Smooth muscle cell (in vitro differentiated cells): ENCODE measurements at regions not wholly inside any gene's neighbourhood (a gene's known extent, or its start where the extent isn't known, plus 50 kb on each side); places are given as distances from the start of the nearest gene placed in this dataset.

ENCODE experiments used
- DNase-seq: peaks from one replicate; lab custom pipeline; 2025; ENCODE audit not compliant: unreplicated experiment; lab: John Stamatoyannopoulos, UW
- H2AFZ ChIP-seq: fragments of 200-600 bp; sonication (generic); 2 replicates; pipeline ENCODE4 v1.6.0; 2016; ENCODE audit warnings: antibody characterized with exemption, low read depth, mild to moderate bottlenecking
- H3F3A ChIP-seq: fragments of 200-600 bp; sonication (generic); 2 replicates; pipeline ENCODE4 v1.6.0; 2017; ENCODE audit warnings: antibody characterized with exemption, low read depth
- H3K27ac ChIP-seq: fragments of 200-600 bp; sonication (generic); 2 replicates; pipeline ENCODE4 v1.5.1; 2016; ENCODE audit warnings: low read depth, mild to moderate bottlenecking
- H3K27me3 ChIP-seq: fragments of 200-600 bp; sonication (generic); 2 replicates; pipeline ENCODE4 v1.6.1; 2016; ENCODE audit warnings: low read depth, mild to moderate bottlenecking
- H3K36me3 ChIP-seq: fragments of 200-600 bp; sonication (generic); 2 replicates; pipeline ENCODE4 v1.5.1; 2016; ENCODE audit warnings: low read depth
- H3K4me1 ChIP-seq: fragments of 200-600 bp; sonication (generic); 2 replicates; pipeline ENCODE4 v1.5.1; 2016; ENCODE audit warnings: low read depth
- H3K4me2 ChIP-seq: fragments of 200-600 bp; sonication (generic); 2 replicates; pipeline ENCODE4 v1.6.0; 2016; ENCODE audit warnings: mild to moderate bottlenecking
- H3K4me3 ChIP-seq: fragments of 200-600 bp; sonication (generic); 2 replicates; pipeline ENCODE4 v1.5.1; 2016; ENCODE audit warnings: mild to moderate bottlenecking
- H3K79me2 ChIP-seq: fragments of 200-600 bp; sonication (generic); 2 replicates; pipeline ENCODE4 v1.6.0; 2016; ENCODE audit warnings: low read depth, mild to moderate bottlenecking
- H3K9ac ChIP-seq: fragments of 200-600 bp; sonication (generic); 2 replicates; pipeline ENCODE4 v1.6.0; 2016; ENCODE audit warnings: low read depth
- H3K9me3 ChIP-seq: fragments of 200-600 bp; sonication (generic); replicated peaks from 2 replicates; pipeline ENCODE4 v1.5.1; 2016; ENCODE audit warnings: low read depth
- H4K20me1 ChIP-seq: fragments of 200-600 bp; sonication (generic); 2 replicates; pipeline ENCODE4 v1.6.0; 2016; ENCODE audit warnings: low read depth
- WGBS: methylation state at CpG from one replicate; pipeline ENCODE4 v1.1.7; 2016; ENCODE audit warnings: low lambda C conversion rate; 5-methylcytosine and 5-hydroxymethylcytosine counted together
- TF ChIP-seq, protein P1 (sequence below): fragments of 200-600 bp; sonication (generic); IDR thresholded peaks from 2 replicates; pipeline ENCODE4 v1.5.1; 2017; ENCODE audit warnings: borderline replicate concordance, mild to moderate bottlenecking, antibody characterized with exemption; ENCODE audit not compliant: insufficient read depth, poor library complexity, severe bottlenecking

- DNase-seq = no peak
- TF ChIP-seq, protein P1, sequence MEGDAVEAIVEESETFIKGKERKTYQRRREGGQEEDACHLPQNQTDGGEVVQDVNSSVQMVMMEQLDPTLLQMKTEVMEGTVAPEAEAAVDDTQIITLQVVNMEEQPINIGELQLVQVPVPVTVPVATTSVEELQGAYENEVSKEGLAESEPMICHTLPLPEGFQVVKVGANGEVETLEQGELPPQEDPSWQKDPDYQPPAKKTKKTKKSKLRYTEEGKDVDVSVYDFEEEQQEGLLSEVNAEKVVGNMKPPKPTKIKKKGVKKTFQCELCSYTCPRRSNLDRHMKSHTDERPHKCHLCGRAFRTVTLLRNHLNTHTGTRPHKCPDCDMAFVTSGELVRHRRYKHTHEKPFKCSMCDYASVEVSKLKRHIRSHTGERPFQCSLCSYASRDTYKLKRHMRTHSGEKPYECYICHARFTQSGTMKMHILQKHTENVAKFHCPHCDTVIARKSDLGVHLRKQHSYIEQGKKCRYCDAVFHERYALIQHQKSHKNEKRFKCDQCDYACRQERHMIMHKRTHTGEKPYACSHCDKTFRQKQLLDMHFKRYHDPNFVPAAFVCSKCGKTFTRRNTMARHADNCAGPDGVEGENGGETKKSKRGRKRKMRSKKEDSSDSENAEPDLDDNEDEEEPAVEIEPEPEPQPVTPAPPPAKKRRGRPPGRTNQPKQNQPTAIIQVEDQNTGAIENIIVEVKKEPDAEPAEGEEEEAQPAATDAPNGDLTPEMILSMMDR = no peak
- Histone ChIP-seq H3K27me3 (no peaks in the 10 kb centered on the region), H3K27ac (no peak overlapping the region), H4K20me1 (no peaks in the 10 kb centered on the region), H3K4me3 (no peak overlapping the region), H3K4me1 (peaks cover 3% of the 10 kb centered on the region), H3K9ac (no peak overlapping the region), H3K9me3 (peaks cover 7% of the 10 kb centered on the region), H3K79me2 (no peaks in the 10 kb centered on the region), H2AFZ (no peak overlapping the region), H3K36me3 (no peaks in the 10 kb centered on the region), H3F3A (no peaks in the 10 kb centered on the region), H3K4me2 (no peak overlapping the region)
- WGBS = 93% methylated on average over 7 of the region's 7 CpGs
Observed at GRCh38 chr10:47159361-47160260, 140.4 kb upstream of the GDF10 start.

DNA sequence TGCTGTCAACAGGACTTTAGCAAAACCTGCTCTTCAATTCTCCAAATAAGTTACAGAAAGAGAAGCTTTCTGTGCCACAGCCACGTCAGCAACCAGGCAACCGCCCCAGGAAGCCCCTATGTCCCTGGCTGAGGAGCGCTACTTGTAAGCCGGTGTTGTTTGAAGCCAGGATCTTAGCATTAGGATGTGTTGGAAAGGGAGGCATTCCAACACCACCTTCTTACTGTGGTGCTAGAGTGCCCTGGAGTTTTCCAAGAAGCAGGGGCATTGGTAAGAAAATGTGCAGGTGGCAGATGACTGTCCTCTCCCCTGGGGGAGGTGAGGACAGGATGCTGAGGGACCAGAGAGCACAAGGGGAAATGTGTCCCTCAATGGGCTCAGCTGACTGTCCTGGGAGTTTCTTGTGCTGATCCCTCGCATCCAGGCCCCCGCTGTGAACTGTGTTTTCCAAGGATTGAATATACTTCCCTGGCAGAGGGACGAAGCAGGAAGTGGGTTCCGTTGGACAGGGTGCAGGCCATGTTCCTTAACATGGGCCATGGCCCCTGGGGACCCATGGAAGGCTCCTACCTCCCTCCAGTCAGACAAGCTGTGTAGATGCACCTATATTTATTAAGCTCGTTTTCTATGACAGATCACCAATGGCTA is 139.6 kb upstream of the GDF10 start:
- no peaks in the 10 kb centered on the region for H3K36me3 ChIP-seq
- H3K4me2 ChIP-seq = no peak overlapping the region
- no peaks in the 10 kb centered on the region for H4K20me1 ChIP-seq
- H3K79me2 ChIP-seq = no peaks in the 10 kb centered on the region
- H3K27ac ChIP-seq = no peak overlapping the region
- H3F3A ChIP-seq = no peaks in the 10 kb centered on the region
- 91% methylated on average over 9 of the region's 9 CpGs for WGBS
- H3K4me3 ChIP-seq = no peak overlapping the region
- TF ChIP-seq, protein P1 = no peak
- peaks cover 4% of the 10 kb centered on the region for H3K4me1 ChIP-seq
- no peaks in the 10 kb centered on the region for H3K27me3 ChIP-seq
- H3K9me3 ChIP-seq = peaks cover 5% of the 10 kb centered on the region
- no peak overlapping the region for H2AFZ ChIP-seq
- DNase-seq = no peak
- no peak overlapping the region for H3K9ac ChIP-seq

DNA sequence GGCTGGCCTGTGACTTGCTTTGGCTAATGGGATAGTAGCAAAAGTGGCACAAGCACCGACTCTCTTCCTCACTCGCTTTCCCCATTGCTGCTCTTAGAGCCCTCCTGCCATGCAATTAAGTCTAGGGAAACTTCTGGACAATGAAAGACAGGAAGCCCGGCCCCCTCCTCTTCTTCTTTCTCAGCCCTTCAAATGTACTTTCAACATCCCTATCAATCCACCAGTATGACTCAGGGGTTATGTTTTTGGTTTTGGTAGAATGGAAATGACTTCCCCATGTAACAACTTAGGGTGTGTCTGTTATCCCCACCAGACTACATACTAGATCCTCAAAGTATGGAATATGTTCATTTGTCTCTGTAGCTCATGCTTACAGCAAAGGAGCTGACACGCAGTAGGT is 139.0 kb upstream of the GDF10 start:
- Histone ChIP-seq H3K79me2 (no peaks in the 10 kb centered on the region), H3K9me3 (no peaks in the 10 kb centered on the region), H3K27ac (no peak overlapping the region), H2AFZ (no peak overlapping the region), H3K4me3 (no peak overlapping the region), H4K20me1 (no peaks in the 10 kb centered on the region), H3K27me3 (no peaks in the 10 kb centered on the region), H3K36me3 (no peaks in the 10 kb centered on the region), H3F3A (no peaks in the 10 kb centered on the region), H3K4me1 (peaks cover 4% of the 10 kb centered on the region), H3K9ac (no peak overlapping the region), H3K4me2 (no peak overlapping the region)
- WGBS = 91% methylated on average over 4 of the region's 4 CpGs
- TF ChIP-seq, protein P1 = no peak
- no peak for DNase-seq
